KG1 (cell line): ENCODE measurements at regions not wholly inside any gene's neighbourhood (a gene's known extent, or its start where the extent isn't known, plus 50 kb on each side); places are given as distances from the start of the nearest gene placed in this dataset.
"Not testable (repeated sequence)": the region's sequence is repeated elsewhere in the genome, so short reads cannot be mapped to it uniquely, and the experiment has no call there.

Experiments
- DNase-seq: peaks from one replicate; lab custom pipeline; 2025; lab: John Stamatoyannopoulos, UW

- DNase-seq = no peak
Measured at GRCh38 chr1:184183919-184184318, 132.4 kb downstream of the TSEN15 start.

GRCh38 chr1:184184614-184185013 lies 133.1 kb downstream of the TSEN15 start:
- not testable (repeated sequence) for DNase-seq

- DNase-seq = no peak
Measured at GRCh38 chr1:184185347-184185746, 133.8 kb downstream of the TSEN15 start.

GRCh38 chr1:184186167-184186566 lies 134.6 kb downstream of the TSEN15 start:
- DNase-seq = no peak

GRCh38 chr1:184187097-184187496 lies 135.6 kb downstream of the TSEN15 start:
- DNase-seq = no peak

GRCh38 chr1:184188037-184188436 lies 136.5 kb downstream of the TSEN15 start:
- DNase-seq = no peak

GRCh38 chr1:184189361-184189760 lies 137.8 kb downstream of the TSEN15 start:
- no peak for DNase-seq

- no peak for DNase-seq
Measured at GRCh38 chr1:184190616-184191015, 139.1 kb downstream of the TSEN15 start.

GRCh38 chr1:184191181-184191621 lies 139.7 kb downstream of the TSEN15 start:
- no peak for DNase-seq

- no peak for DNase-seq
Measured at GRCh38 chr1:184192796-184193195, 141.3 kb downstream of the TSEN15 start.

GRCh38 chr1:184193451-184193850 lies 141.9 kb downstream of the TSEN15 start:
- DNase-seq = no peak

- DNase-seq = no peak
Measured at GRCh38 chr1:184194236-184194635, 142.7 kb downstream of the TSEN15 start.

GRCh38 chr1:184195722-184196121 lies 144.2 kb downstream of the TSEN15 start:
- DNase-seq = not testable (repeated sequence)

- no peak for DNase-seq
Measured at GRCh38 chr1:184197831-184198230, 146.3 kb downstream of the TSEN15 start.

- DNase-seq = no peak
Measured at GRCh38 chr1:184199036-184199435, 147.5 kb downstream of the TSEN15 start.

GRCh38 chr1:184199438-184200085 lies 148.0 kb downstream of the TSEN15 start:
- no peak for DNase-seq

- DNase-seq = no peak
Measured at GRCh38 chr1:184208622-184209021, 157.1 kb downstream of the TSEN15 start.

- DNase-seq = no peak
Measured at GRCh38 chr1:184210031-184210430, 158.5 kb downstream of the TSEN15 start.

- DNase-seq = no peak
Measured at GRCh38 chr1:184210862-184211261, 159.3 kb downstream of the TSEN15 start.

- DNase-seq = no peak
Measured at GRCh38 chr1:184212649-184213314, 161.3 kb downstream of the TSEN15 start.

GRCh38 chr1:184214128-184214527 lies 162.6 kb downstream of the TSEN15 start:
- no peak for DNase-seq

- no peak for DNase-seq
Measured at GRCh38 chr1:184215274-184215925, 163.9 kb downstream of the TSEN15 start.

GRCh38 chr1:184218458-184219075 lies 167.0 kb downstream of the TSEN15 start:
- no peak for DNase-seq
